ENCODE measurements at regions not wholly inside any gene's neighbourhood (a gene's known extent, or its start where the extent isn't known, plus 50 kb on each side); places are given as distances from the start of the nearest gene placed in this dataset.

GRCh38 chr11:104820431-104820830, 77.8 kb downstream of the CASP12 start:
- POLR2A ChIA-PET, result no interaction called here
- ATAC-seq (no peak), DNase-seq (ENCODE audit: low spot score) (no peak)
- H3K4me1 Mint-ChIP-seq, result no peaks in the 10 kb centered on the region
- H3K27me3 Mint-ChIP-seq (ENCODE audit: low read depth), result no peaks in the 10 kb centered on the region
- peaks cover 4% of the 10 kb centered on the region; the same call in 1 of the 2 replicates for H3K9me3 Mint-ChIP-seq
- CTCF ChIA-PET, result no interaction called here
- no peak overlapping the region for H3K4me3 Mint-ChIP-seq
- no peak overlapping the region for H3K27ac Mint-ChIP-seq
- no peaks in the 10 kb centered on the region for H3K36me3 Mint-ChIP-seq
- TF ChIP-seq, protein P1, sequence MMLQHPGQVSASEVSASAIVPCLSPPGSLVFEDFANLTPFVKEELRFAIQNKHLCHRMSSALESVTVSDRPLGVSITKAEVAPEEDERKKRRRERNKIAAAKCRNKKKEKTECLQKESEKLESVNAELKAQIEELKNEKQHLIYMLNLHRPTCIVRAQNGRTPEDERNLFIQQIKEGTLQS (CRISPR knock-in tag; conservative IDR thresholded peaks at IDR 0.05), result no peak
- TF ChIP-seq ZNF532 (CRISPR knock-in tag; IDR thresholded peaks at IDR 0.05; ENCODE audit: borderline replicate concordance) (no peak), KAT7 (CRISPR knock-in tag; IDR thresholded peaks at IDR 0.05; ENCODE audit: borderline replicate concordance) (no peak), CREM (CRISPR knock-in tag; IDR thresholded peaks at IDR 0.05) (no peak), NFE2L1 (CRISPR knock-in tag; IDR thresholded peaks at IDR 0.05) (no peak), MXD4 (CRISPR knock-in tag; IDR thresholded peaks at IDR 0.05; ENCODE audit: borderline replicate concordance) (no peak), NR2C2 (CRISPR knock-in tag; IDR thresholded peaks at IDR 0.05) (no peak), GRHL2 (CRISPR knock-in tag; IDR thresholded peaks at IDR 0.05; ENCODE audit: insufficient replicate concordance, severe bottlenecking) (no peak), GTF2I (CRISPR knock-in tag; conservative IDR thresholded peaks at IDR 0.05) (no peak), ZNF138 (CRISPR knock-in tag; conservative IDR thresholded peaks at IDR 0.05) (no peak), EMX1 (CRISPR knock-in tag; IDR thresholded peaks at IDR 0.05) (no peak), FOXJ3 (CRISPR knock-in tag; IDR thresholded peaks at IDR 0.05; ENCODE audit: borderline replicate concordance) (no peak), GABPB1 (CRISPR knock-in tag; IDR thresholded peaks at IDR 0.05) (no peak), ZNF281 (CRISPR knock-in tag; IDR thresholded peaks at IDR 0.05) (no peak)
- TF ChIP-seq, protein P2, sequence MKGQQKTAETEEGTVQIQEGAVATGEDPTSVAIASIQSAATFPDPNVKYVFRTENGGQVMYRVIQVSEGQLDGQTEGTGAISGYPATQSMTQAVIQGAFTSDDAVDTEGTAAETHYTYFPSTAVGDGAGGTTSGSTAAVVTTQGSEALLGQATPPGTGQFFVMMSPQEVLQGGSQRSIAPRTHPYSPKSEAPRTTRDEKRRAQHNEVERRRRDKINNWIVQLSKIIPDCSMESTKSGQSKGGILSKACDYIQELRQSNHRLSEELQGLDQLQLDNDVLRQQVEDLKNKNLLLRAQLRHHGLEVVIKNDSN (CRISPR knock-in tag; IDR thresholded peaks at IDR 0.05), result no peak
- TF ChIP-seq, protein P3, sequence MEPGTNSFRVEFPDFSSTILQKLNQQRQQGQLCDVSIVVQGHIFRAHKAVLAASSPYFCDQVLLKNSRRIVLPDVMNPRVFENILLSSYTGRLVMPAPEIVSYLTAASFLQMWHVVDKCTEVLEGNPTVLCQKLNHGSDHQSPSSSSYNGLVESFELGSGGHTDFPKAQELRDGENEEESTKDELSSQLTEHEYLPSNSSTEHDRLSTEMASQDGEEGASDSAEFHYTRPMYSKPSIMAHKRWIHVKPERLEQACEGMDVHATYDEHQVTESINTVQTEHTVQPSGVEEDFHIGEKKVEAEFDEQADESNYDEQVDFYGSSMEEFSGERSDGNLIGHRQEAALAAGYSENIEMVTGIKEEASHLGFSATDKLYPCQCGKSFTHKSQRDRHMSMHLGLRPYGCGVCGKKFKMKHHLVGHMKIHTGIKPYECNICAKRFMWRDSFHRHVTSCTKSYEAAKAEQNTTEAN (CRISPR knock-in tag; IDR thresholded peaks at IDR 0.05), result no peak
- TF ChIP-seq, protein P4, sequence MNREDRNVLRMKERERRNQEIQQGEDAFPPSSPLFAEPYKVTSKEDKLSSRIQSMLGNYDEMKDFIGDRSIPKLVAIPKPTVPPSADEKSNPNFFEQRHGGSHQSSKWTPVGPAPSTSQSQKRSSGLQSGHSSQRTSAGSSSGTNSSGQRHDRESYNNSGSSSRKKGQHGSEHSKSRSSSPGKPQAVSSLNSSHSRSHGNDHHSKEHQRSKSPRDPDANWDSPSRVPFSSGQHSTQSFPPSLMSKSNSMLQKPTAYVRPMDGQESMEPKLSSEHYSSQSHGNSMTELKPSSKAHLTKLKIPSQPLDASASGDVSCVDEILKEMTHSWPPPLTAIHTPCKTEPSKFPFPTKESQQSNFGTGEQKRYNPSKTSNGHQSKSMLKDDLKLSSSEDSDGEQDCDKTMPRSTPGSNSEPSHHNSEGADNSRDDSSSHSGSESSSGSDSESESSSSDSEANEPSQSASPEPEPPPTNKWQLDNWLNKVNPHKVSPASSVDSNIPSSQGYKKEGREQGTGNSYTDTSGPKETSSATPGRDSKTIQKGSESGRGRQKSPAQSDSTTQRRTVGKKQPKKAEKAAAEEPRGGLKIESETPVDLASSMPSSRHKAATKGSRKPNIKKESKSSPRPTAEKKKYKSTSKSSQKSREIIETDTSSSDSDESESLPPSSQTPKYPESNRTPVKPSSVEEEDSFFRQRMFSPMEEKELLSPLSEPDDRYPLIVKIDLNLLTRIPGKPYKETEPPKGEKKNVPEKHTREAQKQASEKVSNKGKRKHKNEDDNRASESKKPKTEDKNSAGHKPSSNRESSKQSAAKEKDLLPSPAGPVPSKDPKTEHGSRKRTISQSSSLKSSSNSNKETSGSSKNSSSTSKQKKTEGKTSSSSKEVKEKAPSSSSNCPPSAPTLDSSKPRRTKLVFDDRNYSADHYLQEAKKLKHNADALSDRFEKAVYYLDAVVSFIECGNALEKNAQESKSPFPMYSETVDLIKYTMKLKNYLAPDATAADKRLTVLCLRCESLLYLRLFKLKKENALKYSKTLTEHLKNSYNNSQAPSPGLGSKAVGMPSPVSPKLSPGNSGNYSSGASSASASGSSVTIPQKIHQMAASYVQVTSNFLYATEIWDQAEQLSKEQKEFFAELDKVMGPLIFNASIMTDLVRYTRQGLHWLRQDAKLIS (CRISPR knock-in tag; IDR thresholded peaks at IDR 0.05; ENCODE audit: borderline replicate concordance), result no peak
- TF ChIP-seq, protein P5, sequence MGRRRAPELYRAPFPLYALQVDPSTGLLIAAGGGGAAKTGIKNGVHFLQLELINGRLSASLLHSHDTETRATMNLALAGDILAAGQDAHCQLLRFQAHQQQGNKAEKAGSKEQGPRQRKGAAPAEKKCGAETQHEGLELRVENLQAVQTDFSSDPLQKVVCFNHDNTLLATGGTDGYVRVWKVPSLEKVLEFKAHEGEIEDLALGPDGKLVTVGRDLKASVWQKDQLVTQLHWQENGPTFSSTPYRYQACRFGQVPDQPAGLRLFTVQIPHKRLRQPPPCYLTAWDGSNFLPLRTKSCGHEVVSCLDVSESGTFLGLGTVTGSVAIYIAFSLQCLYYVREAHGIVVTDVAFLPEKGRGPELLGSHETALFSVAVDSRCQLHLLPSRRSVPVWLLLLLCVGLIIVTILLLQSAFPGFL (CRISPR knock-in tag; IDR thresholded peaks at IDR 0.05; ENCODE audit: borderline replicate concordance), result no peak
- TF ChIP-seq, protein P6, sequence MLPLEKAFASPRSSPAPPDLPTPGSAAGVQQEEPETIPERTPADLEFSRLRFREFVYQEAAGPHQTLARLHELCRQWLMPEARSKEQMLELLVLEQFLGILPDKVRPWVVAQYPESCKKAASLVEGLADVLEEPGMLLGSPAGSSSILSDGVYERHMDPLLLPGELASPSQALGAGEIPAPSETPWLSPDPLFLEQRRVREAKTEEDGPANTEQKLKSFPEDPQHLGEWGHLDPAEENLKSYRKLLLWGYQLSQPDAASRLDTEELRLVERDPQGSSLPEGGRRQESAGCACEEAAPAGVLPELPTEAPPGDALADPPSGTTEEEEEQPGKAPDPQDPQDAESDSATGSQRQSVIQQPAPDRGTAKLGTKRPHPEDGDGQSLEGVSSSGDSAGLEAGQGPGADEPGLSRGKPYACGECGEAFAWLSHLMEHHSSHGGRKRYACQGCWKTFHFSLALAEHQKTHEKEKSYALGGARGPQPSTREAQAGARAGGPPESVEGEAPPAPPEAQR (CRISPR knock-in tag; IDR thresholded peaks at IDR 0.05), result no peak
